Astrocyte of the cerebellum (primary cell): ENCODE measurements at regions not wholly inside any gene's neighbourhood (a gene's known extent, or its start where the extent isn't known, plus 50 kb on each side); places are given as distances from the start of the nearest gene placed in this dataset.

ENCODE experiments used
- DNase-seq: peaks from one replicate; pipeline ENCODE4 v3.0.0-alpha.2; 2011; ENCODE audit warnings: low read depth
- H3K4me3 ChIP-seq: 2 replicates; pipeline ENCODE4 v1.5.1; 2011; ENCODE audit warnings: mild to moderate bottlenecking, low read depth, low read length, moderate library complexity
- in situ Hi-C: cut with HindIII; loops from 2 replicates; pipeline ENCODE4 v1.10.0; 2017; ENCODE audit warnings: low sequenced_read_pairs
- TF ChIP-seq, protein P1 (sequence below): IDR thresholded peaks from 2 replicates; pipeline ENCODE4 v1.5.1; 2012; ENCODE audit warnings: low read length, low read depth, moderate library complexity, mild to moderate bottlenecking; ENCODE audit errors: missing control alignments

DNA sequence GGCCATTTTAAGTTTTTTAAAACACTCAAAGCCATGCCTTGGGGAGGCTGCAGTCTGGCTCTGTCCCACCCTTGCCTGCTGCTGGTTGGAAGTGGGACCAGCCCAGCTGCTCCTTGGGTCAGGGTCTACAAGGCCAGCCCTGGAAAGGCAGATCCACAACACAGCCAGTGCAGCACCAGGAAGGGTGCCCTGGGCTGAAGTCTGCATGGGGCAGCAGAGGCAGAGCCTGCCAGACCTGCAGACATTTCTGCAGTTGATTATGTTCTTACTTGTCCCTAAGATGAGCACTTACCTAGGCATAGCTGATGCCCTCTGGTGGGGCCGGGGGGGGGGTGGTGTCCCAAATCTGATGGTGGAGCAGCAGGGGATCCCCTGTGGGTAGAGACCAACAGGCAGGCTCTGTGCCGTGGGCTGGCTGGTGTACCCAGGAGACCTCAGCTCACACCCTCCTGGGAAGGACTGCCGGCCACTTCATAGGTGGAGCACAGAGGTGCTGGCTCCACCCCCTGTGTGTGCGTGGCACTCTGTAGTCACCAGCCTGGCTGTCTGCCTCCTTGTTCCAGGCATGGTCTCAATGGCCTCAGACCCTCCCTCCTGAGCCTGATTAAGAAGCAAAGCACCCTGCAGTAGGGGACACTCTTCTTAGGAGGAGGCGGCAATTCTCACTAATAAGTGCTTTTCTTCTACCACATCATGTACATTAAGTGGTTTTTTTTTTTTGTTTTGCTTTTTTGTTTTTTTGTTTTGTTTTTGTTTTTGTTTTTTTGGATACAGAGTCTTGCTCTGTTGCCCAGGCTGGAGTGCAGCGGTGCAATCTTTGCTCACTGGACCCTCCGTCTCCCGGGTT lies 97.4 kb upstream of the KLF13 start:
- in situ Hi-C loops = no loop called here
- TF ChIP-seq, protein P1, sequence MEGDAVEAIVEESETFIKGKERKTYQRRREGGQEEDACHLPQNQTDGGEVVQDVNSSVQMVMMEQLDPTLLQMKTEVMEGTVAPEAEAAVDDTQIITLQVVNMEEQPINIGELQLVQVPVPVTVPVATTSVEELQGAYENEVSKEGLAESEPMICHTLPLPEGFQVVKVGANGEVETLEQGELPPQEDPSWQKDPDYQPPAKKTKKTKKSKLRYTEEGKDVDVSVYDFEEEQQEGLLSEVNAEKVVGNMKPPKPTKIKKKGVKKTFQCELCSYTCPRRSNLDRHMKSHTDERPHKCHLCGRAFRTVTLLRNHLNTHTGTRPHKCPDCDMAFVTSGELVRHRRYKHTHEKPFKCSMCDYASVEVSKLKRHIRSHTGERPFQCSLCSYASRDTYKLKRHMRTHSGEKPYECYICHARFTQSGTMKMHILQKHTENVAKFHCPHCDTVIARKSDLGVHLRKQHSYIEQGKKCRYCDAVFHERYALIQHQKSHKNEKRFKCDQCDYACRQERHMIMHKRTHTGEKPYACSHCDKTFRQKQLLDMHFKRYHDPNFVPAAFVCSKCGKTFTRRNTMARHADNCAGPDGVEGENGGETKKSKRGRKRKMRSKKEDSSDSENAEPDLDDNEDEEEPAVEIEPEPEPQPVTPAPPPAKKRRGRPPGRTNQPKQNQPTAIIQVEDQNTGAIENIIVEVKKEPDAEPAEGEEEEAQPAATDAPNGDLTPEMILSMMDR = no peak
- no peak overlapping the region for H3K4me3 ChIP-seq
- DNase-seq = no peak

DNA sequence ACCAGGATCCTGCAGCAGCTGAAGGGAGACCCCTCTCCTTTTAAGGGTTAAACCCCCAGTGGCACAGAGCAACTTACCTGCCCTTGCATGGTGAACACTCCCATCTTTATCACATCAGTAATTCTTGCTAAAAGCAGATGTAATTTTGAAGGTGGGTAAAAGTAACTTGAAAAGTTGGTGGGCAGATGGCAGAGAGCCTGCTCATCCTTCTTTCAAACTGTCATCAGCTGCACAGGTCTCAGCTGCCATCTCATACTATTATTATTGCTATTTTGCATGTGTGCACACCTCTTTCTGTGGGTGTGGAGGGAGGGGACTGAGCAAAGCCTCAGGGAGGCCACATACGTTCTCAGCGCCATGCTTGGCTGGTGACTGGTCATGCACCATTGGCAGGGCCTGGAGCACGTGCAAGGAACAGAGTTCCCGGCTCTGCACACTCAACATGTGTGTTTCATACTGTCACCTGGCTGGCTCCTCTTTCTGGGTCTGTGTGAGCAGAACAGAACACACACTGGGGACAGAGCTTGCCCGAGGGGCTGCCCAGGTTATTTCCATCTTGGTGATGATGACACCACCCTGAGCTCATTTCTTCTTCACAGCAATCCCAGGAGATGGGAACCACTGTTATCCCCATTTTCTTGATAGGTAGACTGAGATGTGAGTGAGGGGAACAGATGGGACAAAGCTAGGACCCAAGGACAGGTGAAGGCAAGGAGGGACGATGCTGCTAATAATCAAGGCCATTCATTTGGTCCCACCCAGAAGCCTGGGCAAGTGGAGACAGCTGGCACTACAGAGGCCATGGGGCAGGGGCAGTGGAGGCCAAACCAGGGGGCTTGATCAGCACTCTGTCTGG lies 95.8 kb upstream of the KLF13 start:
- DNase-seq = no peak
- TF ChIP-seq, protein P1 = no peak
- in situ Hi-C loops = no loop called here
- no peak overlapping the region for H3K4me3 ChIP-seq

DNA sequence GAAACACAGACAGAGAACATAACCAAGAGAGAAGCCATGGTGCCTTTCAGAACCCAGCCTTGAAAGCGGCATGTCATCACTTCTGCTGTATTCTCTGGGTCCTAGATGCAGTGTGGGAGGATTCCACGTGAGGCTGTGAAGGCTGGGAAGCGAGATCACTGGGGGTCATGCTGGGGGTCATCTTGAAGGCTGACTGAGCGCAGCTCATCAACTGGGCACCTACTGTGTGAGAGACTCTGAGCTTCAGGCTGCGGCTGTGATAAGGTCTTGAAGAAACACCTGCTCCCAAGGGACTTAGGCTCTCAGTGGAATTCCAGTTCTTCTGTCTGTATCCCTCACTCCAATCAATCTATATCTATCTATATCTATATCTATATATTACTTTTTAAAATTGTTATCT lies 91.8 kb upstream of the KLF13 start:
- in situ Hi-C loops = no loop called here
- no peak overlapping the region for H3K4me3 ChIP-seq
- TF ChIP-seq, protein P1 = no peak
- DNase-seq = no peak

DNA sequence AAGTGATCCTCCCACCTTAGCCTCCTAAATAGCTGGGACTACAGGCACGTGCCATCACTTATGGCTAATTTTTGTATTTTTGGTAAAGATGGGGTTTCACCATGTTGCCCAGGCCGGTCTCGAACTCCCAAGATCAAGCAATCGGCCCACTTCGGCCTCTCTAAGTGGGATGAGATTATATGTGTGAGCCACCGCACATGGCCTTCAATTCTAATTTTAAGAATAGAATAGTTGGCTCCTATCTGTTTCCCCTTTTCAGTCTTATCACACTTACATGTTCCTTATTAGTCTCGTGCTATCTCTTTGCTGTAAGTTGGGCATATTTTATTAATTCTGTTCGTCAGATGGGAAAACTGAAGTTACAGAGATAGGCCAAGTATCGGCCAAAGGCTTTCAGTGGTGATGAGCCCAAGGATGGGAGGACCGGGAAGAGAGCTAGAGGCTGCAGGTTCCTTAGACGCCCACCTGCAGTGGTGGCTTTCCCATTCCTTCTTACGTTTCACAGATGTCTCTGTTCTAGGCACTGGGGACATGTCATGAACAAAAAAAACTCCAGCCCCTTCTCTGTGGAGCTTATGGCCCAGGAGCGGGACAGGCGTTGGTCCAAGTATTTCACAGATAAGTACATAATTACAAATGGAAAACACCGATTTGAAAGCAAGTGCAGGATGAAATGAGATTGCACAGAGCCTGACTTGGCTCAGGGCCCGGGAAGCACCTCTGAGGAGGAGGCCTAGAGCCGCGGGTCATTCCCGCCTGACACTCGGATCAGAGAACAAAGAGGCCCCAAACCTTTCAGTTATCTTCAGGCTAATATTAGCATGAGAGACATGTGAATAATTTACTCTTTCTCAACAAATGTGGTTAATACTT lies 91.1 kb upstream of the KLF13 start:
- in situ Hi-C loops = no loop called here
- TF ChIP-seq, protein P1 = no peak
- H3K4me3 ChIP-seq = no peak overlapping the region
- DNase-seq = no peak

DNA sequence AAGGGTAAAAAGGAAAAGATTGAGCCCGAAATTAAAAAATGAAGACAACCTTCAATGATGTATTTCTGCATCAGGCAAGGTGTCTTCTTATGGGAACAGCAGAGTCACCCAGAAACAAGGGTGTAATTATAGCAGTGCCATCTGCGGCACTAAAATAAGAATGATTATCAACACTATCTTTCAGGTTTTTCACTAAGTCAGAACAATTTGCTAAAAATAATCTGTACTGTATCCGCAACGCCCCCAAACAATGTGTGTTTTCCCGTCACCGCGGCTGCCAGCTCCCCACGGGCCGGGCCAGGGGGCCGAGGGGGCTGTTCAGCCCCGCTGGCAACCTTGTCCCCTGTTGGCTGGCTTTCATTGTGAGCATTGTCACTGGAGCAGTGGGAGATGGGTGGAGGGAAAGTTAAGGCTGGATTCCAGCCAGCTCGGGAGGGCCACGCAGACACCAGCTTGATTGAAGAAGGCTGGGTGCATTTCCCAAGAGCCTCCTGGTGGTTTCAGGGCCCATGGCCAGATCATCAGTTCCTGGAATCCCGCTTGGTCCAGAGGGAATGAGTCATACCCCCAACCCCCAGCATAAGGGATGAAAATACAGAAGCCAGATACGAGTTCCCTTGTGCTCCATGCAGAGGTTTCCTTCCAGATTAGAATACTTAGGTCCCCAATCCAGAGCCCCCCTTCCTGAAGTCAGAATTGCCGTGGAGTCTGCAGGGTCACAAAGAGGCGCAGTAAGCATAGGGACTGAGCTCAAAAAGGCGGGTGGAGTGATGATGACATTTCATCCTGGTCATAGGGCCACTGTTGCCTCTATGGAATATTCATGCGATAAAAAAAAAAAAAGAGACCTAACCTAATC lies 90.2 kb upstream of the KLF13 start:
- peak; percentile 89 for DNase-seq
- in situ Hi-C loops = no loop called here
- TF ChIP-seq, protein P1 = no peak
- H3K4me3 ChIP-seq = peak overlapping the region; percentile 21
